OCI-LY1 (cell line): ENCODE measurements at regions not wholly inside any gene's neighbourhood (a gene's known extent, or its start where the extent isn't known, plus 50 kb on each side); places are given as distances from the start of the nearest gene placed in this dataset.

Experiments used
- EZH2 ChIP-seq: fragments of 200-600 bp; sonication (generic), shearing (Covaris generic); IDR thresholded peaks from 2 replicates; pipeline ENCODE4 v1.8.0; 2017; ENCODE audit warnings: borderline replicate concordance, mixed run types, mild to moderate bottlenecking, antibody characterized with exemption, low read length, moderate library complexity, mixed read lengths
- TF ChIP-seq, protein P1 (sequence below): fragments of 200-600 bp; sonication (generic), shearing (Covaris generic); IDR thresholded peaks from 2 replicates; pipeline ENCODE4 v1.5.1; 2017; ENCODE audit warnings: mild to moderate bottlenecking, antibody characterized with exemption, low read length, moderate library complexity, mixed read lengths

DNA sequence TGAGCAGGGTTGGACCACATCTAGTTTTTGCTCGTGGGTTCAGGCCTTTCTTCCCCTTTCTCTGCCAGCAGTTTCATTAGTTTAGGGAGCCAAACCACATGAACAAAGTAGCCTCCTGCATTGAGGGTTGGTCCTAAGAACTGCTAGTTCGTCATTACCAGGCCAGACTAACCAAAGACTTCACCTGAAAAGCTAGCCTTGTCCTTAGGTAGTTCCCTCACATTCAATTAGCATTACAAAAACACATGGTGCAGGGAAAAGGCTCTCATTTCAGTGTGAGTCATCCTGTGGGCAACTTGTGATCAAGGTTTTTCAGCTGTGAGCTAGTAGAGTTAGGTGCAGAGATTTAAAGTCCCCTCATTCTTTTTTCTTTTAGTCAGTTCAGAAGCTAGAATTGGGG, 279.3 kb upstream of the CTNNB1 start:
- TF ChIP-seq, protein P1, sequence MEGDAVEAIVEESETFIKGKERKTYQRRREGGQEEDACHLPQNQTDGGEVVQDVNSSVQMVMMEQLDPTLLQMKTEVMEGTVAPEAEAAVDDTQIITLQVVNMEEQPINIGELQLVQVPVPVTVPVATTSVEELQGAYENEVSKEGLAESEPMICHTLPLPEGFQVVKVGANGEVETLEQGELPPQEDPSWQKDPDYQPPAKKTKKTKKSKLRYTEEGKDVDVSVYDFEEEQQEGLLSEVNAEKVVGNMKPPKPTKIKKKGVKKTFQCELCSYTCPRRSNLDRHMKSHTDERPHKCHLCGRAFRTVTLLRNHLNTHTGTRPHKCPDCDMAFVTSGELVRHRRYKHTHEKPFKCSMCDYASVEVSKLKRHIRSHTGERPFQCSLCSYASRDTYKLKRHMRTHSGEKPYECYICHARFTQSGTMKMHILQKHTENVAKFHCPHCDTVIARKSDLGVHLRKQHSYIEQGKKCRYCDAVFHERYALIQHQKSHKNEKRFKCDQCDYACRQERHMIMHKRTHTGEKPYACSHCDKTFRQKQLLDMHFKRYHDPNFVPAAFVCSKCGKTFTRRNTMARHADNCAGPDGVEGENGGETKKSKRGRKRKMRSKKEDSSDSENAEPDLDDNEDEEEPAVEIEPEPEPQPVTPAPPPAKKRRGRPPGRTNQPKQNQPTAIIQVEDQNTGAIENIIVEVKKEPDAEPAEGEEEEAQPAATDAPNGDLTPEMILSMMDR, result no peak
- no peak for TF ChIP-seq EZH2
